Smooth muscle cell (in vitro differentiated cells): ENCODE measurements at regions not wholly inside any gene's neighbourhood (a gene's known extent, or its start where the extent isn't known, plus 50 kb on each side); places are given as distances from the start of the nearest gene placed in this dataset.

Source experiments
- DNase-seq: peaks from one replicate; lab custom pipeline; 2025; ENCODE audit not compliant: unreplicated experiment; lab: John Stamatoyannopoulos, UW
- H2AFZ ChIP-seq: fragments of 200-600 bp; sonication (generic); 2 replicates; pipeline ENCODE4 v1.6.0; 2016; ENCODE audit warnings: antibody characterized with exemption, low read depth, mild to moderate bottlenecking
- H3F3A ChIP-seq: fragments of 200-600 bp; sonication (generic); 2 replicates; pipeline ENCODE4 v1.6.0; 2017; ENCODE audit warnings: antibody characterized with exemption, low read depth
- H3K27ac ChIP-seq: fragments of 200-600 bp; sonication (generic); 2 replicates; pipeline ENCODE4 v1.5.1; 2016; ENCODE audit warnings: low read depth, mild to moderate bottlenecking
- H3K27me3 ChIP-seq: fragments of 200-600 bp; sonication (generic); 2 replicates; pipeline ENCODE4 v1.6.1; 2016; ENCODE audit warnings: low read depth, mild to moderate bottlenecking
- H3K36me3 ChIP-seq: fragments of 200-600 bp; sonication (generic); 2 replicates; pipeline ENCODE4 v1.5.1; 2016; ENCODE audit warnings: low read depth
- H3K4me1 ChIP-seq: fragments of 200-600 bp; sonication (generic); 2 replicates; pipeline ENCODE4 v1.5.1; 2016; ENCODE audit warnings: low read depth
- H3K4me2 ChIP-seq: fragments of 200-600 bp; sonication (generic); 2 replicates; pipeline ENCODE4 v1.6.0; 2016; ENCODE audit warnings: mild to moderate bottlenecking
- H3K4me3 ChIP-seq: fragments of 200-600 bp; sonication (generic); 2 replicates; pipeline ENCODE4 v1.5.1; 2016; ENCODE audit warnings: mild to moderate bottlenecking
- H3K79me2 ChIP-seq: fragments of 200-600 bp; sonication (generic); 2 replicates; pipeline ENCODE4 v1.6.0; 2016; ENCODE audit warnings: low read depth, mild to moderate bottlenecking
- H3K9ac ChIP-seq: fragments of 200-600 bp; sonication (generic); 2 replicates; pipeline ENCODE4 v1.6.0; 2016; ENCODE audit warnings: low read depth
- H3K9me3 ChIP-seq: fragments of 200-600 bp; sonication (generic); replicated peaks from 2 replicates; pipeline ENCODE4 v1.5.1; 2016; ENCODE audit warnings: low read depth
- H4K20me1 ChIP-seq: fragments of 200-600 bp; sonication (generic); 2 replicates; pipeline ENCODE4 v1.6.0; 2016; ENCODE audit warnings: low read depth
- WGBS: methylation state at CpG from one replicate; pipeline ENCODE4 v1.1.7; 2016; ENCODE audit warnings: low lambda C conversion rate; 5-methylcytosine and 5-hydroxymethylcytosine counted together
- TF ChIP-seq, protein P1 (sequence below): fragments of 200-600 bp; sonication (generic); IDR thresholded peaks from 2 replicates; pipeline ENCODE4 v1.5.1; 2017; ENCODE audit warnings: borderline replicate concordance, mild to moderate bottlenecking, antibody characterized with exemption; ENCODE audit not compliant: insufficient read depth, poor library complexity, severe bottlenecking

DNA sequence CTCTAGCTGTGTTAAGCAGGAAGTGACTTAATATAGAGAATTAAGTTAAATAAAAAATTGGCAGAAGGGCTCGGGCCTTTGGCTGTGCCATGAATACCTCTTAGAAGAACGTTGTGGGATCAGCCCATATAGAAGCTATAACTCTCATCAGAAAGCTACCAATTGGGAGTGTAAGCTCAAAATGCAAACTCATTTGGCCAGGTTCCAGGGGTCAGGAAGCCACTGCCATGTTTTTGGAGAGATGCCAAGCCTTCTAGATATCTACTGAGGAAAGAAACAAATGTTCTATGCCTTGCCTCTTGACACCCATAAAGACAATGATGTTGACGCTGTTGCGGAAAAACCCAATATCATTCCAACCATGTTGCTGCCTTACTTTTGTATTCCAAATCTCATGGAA, 475.2 kb upstream of the TGFBR2 start:
- no peak overlapping the region for H3K9ac ChIP-seq
- H2AFZ ChIP-seq, result no peak overlapping the region
- H3F3A ChIP-seq, result no peaks in the 10 kb centered on the region
- H3K4me1 ChIP-seq, result no peaks in the 10 kb centered on the region
- H3K27ac ChIP-seq, result no peak overlapping the region
- H3K4me2 ChIP-seq, result no peak overlapping the region
- no peaks in the 10 kb centered on the region for H3K36me3 ChIP-seq
- no peaks in the 10 kb centered on the region for H3K27me3 ChIP-seq
- H4K20me1 ChIP-seq, result no peaks in the 10 kb centered on the region
- no peaks in the 10 kb centered on the region for H3K79me2 ChIP-seq
- TF ChIP-seq, protein P1, sequence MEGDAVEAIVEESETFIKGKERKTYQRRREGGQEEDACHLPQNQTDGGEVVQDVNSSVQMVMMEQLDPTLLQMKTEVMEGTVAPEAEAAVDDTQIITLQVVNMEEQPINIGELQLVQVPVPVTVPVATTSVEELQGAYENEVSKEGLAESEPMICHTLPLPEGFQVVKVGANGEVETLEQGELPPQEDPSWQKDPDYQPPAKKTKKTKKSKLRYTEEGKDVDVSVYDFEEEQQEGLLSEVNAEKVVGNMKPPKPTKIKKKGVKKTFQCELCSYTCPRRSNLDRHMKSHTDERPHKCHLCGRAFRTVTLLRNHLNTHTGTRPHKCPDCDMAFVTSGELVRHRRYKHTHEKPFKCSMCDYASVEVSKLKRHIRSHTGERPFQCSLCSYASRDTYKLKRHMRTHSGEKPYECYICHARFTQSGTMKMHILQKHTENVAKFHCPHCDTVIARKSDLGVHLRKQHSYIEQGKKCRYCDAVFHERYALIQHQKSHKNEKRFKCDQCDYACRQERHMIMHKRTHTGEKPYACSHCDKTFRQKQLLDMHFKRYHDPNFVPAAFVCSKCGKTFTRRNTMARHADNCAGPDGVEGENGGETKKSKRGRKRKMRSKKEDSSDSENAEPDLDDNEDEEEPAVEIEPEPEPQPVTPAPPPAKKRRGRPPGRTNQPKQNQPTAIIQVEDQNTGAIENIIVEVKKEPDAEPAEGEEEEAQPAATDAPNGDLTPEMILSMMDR, result no peak
- H3K9me3 ChIP-seq, result no peaks in the 10 kb centered on the region
- H3K4me3 ChIP-seq, result no peak overlapping the region
- 94% methylated on average over 4 of the region's 4 CpGs for WGBS
- DNase-seq, result no peak

DNA sequence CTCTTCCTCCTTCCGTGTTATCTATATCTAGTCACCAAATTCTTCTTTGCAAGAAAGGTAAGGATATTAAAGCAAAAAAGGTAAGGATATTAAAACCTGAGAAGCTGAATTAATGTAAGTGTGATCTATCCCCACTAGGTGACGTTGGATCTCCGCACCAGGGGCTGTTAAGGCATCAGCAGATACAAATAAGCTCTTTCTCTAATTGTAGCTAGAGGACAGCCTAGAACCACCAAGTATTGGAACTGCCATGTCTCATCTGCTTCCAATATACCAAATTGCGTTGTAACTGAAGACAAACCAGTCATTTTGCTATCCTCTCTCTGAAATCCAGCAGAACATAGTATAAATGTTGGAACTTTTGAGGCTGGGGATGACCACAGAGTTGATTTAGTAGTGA, 471.2 kb upstream of the TGFBR2 start:
- Histone ChIP-seq H3K4me3 (no peak overlapping the region), H3K9ac (no peak overlapping the region), H3K27ac (no peak overlapping the region), H3K4me2 (no peak overlapping the region), H3K4me1 (no peaks in the 10 kb centered on the region), H3K36me3 (no peaks in the 10 kb centered on the region), H3K79me2 (no peaks in the 10 kb centered on the region), H3F3A (no peaks in the 10 kb centered on the region), H4K20me1 (no peaks in the 10 kb centered on the region), H2AFZ (no peak overlapping the region), H3K9me3 (no peaks in the 10 kb centered on the region), H3K27me3 (no peaks in the 10 kb centered on the region)
- no peak for DNase-seq
- 87% methylated on average over 4 of the region's 4 CpGs for WGBS
- TF ChIP-seq, protein P1, result no peak

DNA sequence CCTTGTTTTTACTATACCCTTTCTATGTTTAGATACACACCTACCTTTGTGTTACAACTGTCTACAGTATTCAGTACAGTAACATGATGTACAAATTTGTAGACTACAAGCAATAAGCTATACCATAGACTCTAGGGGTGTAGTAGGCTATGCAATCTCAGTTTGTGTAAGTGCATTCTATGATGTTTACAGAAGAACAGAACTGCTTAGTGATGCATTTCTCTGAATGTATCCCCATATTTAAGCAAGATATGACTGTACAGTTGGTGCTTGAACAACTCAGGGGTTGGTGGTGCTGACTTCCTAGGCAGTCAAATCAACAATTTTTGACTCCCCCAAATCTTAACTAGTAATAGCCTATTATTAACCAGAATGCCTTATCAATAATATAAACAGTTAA, 467.1 kb upstream of the TGFBR2 start:
- Histone ChIP-seq H3K4me3 (no peak overlapping the region), H3K4me2 (no peak overlapping the region), H3K79me2 (no peaks in the 10 kb centered on the region), H3K36me3 (no peaks in the 10 kb centered on the region), H3K4me1 (no peaks in the 10 kb centered on the region), H3K9ac (no peak overlapping the region), H3F3A (no peaks in the 10 kb centered on the region), H3K27ac (no peak overlapping the region), H3K27me3 (no peaks in the 10 kb centered on the region), H3K9me3 (no peaks in the 10 kb centered on the region), H2AFZ (no peak overlapping the region), H4K20me1 (no peaks in the 10 kb centered on the region)
- TF ChIP-seq, protein P1, result no peak
- no peak for DNase-seq

DNA sequence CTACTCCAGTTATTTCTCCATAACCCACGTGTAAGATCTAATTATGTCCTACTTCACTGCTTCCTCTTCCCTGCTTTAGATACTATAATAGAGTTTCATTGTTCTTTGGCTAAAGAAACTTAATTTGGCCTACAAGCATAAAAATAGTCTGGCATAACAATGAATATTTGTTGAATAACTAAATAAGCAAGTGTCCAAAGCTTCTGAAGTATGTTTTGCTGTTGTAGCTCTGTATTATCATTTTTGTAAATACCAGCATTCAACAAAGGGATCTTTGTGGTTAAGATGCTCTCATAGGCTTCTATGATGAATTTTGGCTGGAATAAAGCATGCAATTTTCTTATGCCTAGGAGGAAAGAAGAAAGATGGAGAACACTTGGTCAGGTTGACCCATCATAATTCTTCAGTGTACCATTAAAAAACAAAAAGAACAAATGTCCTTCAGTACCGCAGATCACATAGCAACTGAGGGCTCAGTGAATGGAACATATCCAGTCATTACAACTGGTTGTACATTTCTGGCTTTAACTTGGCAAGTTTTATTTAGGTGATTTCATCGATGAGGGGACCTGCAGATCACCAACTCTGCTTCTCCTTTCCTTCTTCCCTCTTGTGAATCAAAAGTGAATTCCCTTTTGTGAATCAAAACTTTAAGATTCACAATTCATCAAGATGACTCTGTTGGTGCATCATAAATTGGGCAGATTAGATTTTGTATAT, 465.9 kb upstream of the TGFBR2 start:
- H3K27me3 ChIP-seq, result no peaks in the 10 kb centered on the region
- H3K79me2 ChIP-seq, result no peaks in the 10 kb centered on the region
- H2AFZ ChIP-seq, result no peak overlapping the region
- no peaks in the 10 kb centered on the region for H3K4me1 ChIP-seq
- DNase-seq, result no peak
- no peaks in the 10 kb centered on the region for H4K20me1 ChIP-seq
- H3F3A ChIP-seq, result no peaks in the 10 kb centered on the region
- H3K4me3 ChIP-seq, result no peak overlapping the region
- H3K36me3 ChIP-seq, result no peaks in the 10 kb centered on the region
- H3K9ac ChIP-seq, result no peak overlapping the region
- 83% methylated on average over 3 of the region's 3 CpGs for WGBS
- no peak overlapping the region for H3K27ac ChIP-seq
- TF ChIP-seq, protein P1, result no peak
- no peaks in the 10 kb centered on the region for H3K9me3 ChIP-seq
- no peak overlapping the region for H3K4me2 ChIP-seq
